Calu3 (cell line): ENCODE measurements at regions not wholly inside any gene's neighbourhood (a gene's known extent, or its start where the extent isn't known, plus 50 kb on each side); places are given as distances from the start of the nearest gene placed in this dataset.

Experiments used
- BruUV-seq: library from RNA; stranded (reverse); fragments of 400-500 nt; replicated peaks from 2 replicates; lab custom pipeline; 2021; lab: Mats Ljungman, UMichigan
- CTCF ChIA-PET: fragments of 300-600 bp; sonication (Branson Sonifier 250); formaldehyde crosslinking; loops from one replicate; lab custom pipeline; 2022; ENCODE audit warnings: antibody characterized with exemption; lab: Charles Lee
- DNase-seq: peaks from one replicate; pipeline ENCODE4 v3.0.0; 2022
- H3K27ac Mint-ChIP-seq: one replicate; pipeline ENCODE4 v1.8.0; 2022; ENCODE audit warnings: mixed read lengths; ENCODE audit not compliant: unreplicated experiment
- H3K27me3 Mint-ChIP-seq: one replicate; pipeline ENCODE4 v1.8.0; 2022; ENCODE audit warnings: mixed read lengths; ENCODE audit not compliant: unreplicated experiment
- H3K36me3 Mint-ChIP-seq: one replicate; pipeline ENCODE4 v1.8.0; 2022; ENCODE audit warnings: mild to moderate bottlenecking, moderate library complexity, mixed read lengths; ENCODE audit not compliant: insufficient read depth, unreplicated experiment
- H3K4me1 Mint-ChIP-seq: one replicate; pipeline ENCODE4 v1.8.0; 2022; ENCODE audit warnings: mild to moderate bottlenecking, low read depth, mixed read lengths; ENCODE audit not compliant: unreplicated experiment
- H3K4me3 Mint-ChIP-seq: one replicate; pipeline ENCODE4 v1.8.0; 2022; ENCODE audit warnings: mild to moderate bottlenecking, low read depth, moderate library complexity, mixed read lengths; ENCODE audit not compliant: unreplicated experiment
- H3K9me3 Mint-ChIP-seq: one replicate; pipeline ENCODE4 v1.8.0; 2022; ENCODE audit warnings: low read depth, mixed read lengths; ENCODE audit not compliant: unreplicated experiment
- CTCF ChIP-seq: fragments of 200-600 bp; IDR thresholded peaks from one replicate; pipeline ENCODE4 v1.8.0; 2022; ENCODE audit warnings: antibody characterized with exemption; ENCODE audit not compliant: unreplicated experiment
- intact Hi-C: fragments of 100-400 bp; cut with micrococcal nuclease; formaldehyde crosslinking; loops from one replicate; pipeline ENCODE4 v1.10.0; 2022; ENCODE audit not compliant: unreplicated experiment

DNA sequence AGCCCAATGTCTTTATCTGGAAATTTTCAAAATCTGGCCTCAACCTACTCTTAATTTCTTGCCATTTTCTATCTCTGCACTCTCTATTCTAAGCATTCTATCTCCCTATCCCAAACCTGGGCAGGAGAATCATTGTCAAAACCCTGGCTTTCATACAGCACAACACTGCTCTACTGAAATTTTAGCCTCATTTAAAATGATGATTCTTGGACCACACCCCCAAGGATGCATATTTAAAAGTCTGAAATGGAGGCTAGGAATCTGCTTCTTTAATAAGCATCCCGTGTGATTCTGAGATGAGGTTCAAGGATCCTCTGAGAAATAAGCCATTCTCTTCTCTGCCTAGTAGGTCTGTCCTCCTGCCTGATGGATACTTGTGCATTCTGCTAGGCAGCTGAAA is 50.8 kb upstream of the EGR2 start:
- Mint-ChIP-seq H3K4me3 (no peak overlapping the region), H3K9me3 (peaks cover 5% of the 10 kb centered on the region), H3K27me3 (peaks cover 20% of the 10 kb centered on the region), H3K27ac (no peak overlapping the region), H3K36me3 (no peaks in the 10 kb centered on the region), H3K4me1 (no peaks in the 10 kb centered on the region)
- intact Hi-C loops, result no loop called here
- TF ChIP-seq CTCF, result no peak
- no peak for DNase-seq
- CTCF ChIA-PET, result no interaction called here
- no TSS peak for BruUV-seq

- H3K27me3 Mint-ChIP-seq, result peaks cover 20% of the 10 kb centered on the region
- DNase-seq, result no peak
- CTCF ChIA-PET, result no interaction called here
- H3K27ac Mint-ChIP-seq, result no peak overlapping the region
- no peak for TF ChIP-seq CTCF
- intact Hi-C loops, result no loop called here
- no peak overlapping the region for H3K4me3 Mint-ChIP-seq
- no peaks in the 10 kb centered on the region for H3K4me1 Mint-ChIP-seq
- no TSS peak for BruUV-seq
- peaks cover 5% of the 10 kb centered on the region for H3K9me3 Mint-ChIP-seq
- no peaks in the 10 kb centered on the region for H3K36me3 Mint-ChIP-seq
Observed at GRCh38 chr10:62866451-62866850, 50.3 kb upstream of the EGR2 start.
